DND-41 (cell line): ENCODE measurements at regions not wholly inside any gene's neighbourhood (a gene's known extent, or its start where the extent isn't known, plus 50 kb on each side); places are given as distances from the start of the nearest gene placed in this dataset.

ENCODE experiments used
- EZH2 ChIP-seq: IDR thresholded peaks from 3 replicates; pipeline ENCODE4 v1.6.1; 2012; ENCODE audit warnings: borderline replicate concordance, low read depth, mild to moderate bottlenecking, moderate library complexity, low read length, inconsistent platforms; ENCODE audit not compliant: severe bottlenecking
- TF ChIP-seq, protein P1 (sequence below): IDR thresholded peaks from 2 replicates; pipeline ENCODE4 v1.5.1; 2012; ENCODE audit warnings: borderline replicate concordance, low read length, moderate library complexity, mild to moderate bottlenecking; ENCODE audit not compliant: poor library complexity, severe bottlenecking; ENCODE audit errors: extremely low read depth

DNA sequence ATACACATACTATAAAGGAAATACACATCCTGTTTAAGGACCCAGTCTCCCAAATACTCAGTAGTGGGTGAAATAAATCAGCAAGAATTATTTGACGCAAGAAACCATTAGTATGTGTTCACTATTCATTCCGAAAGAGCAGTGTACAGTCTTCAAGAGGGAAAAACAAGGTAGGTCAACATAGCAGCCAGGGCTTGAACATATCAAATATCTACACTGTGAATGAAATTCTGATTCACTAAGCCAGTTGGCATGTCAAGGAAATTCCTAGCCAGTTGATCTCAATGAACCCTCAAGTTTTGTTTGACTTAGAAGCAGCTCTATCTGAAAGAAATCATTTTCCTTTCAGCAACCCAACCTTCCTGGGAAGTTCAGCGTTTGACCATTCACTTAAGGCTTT, 99.0 kb downstream of the CNTN3 start:
- TF ChIP-seq, protein P1, sequence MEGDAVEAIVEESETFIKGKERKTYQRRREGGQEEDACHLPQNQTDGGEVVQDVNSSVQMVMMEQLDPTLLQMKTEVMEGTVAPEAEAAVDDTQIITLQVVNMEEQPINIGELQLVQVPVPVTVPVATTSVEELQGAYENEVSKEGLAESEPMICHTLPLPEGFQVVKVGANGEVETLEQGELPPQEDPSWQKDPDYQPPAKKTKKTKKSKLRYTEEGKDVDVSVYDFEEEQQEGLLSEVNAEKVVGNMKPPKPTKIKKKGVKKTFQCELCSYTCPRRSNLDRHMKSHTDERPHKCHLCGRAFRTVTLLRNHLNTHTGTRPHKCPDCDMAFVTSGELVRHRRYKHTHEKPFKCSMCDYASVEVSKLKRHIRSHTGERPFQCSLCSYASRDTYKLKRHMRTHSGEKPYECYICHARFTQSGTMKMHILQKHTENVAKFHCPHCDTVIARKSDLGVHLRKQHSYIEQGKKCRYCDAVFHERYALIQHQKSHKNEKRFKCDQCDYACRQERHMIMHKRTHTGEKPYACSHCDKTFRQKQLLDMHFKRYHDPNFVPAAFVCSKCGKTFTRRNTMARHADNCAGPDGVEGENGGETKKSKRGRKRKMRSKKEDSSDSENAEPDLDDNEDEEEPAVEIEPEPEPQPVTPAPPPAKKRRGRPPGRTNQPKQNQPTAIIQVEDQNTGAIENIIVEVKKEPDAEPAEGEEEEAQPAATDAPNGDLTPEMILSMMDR: no peak
- no peak for TF ChIP-seq EZH2
